Stomach (tissue), 4 donors: ENCODE measurements at regions not wholly inside any gene's neighbourhood (a gene's known extent, or its start where the extent isn't known, plus 50 kb on each side); places are given as distances from the start of the nearest gene placed in this dataset.

Source experiments
- CTCF ChIP-seq, 7 experiments: fragments of 450-650 bp in 4 of 7; fragments of 200-600 bp in 3 of 7; sonication (generic) in 3 of 7; IDR thresholded peaks; one replicate each; pipeline ENCODE4 v1.5.1; 2016 to 2019; ENCODE audit warnings: antibody characterized with exemption in 7 of 7, control low read depth in 2 of 7, mild to moderate bottlenecking in 1 of 7
- EP300 ChIP-seq: sonication (generic); formaldehyde crosslinking; IDR thresholded peaks from one replicate; pipeline ENCODE4 v1.6.1; 2017; ENCODE audit warnings: antibody characterized with exemption
- POLR2AphosphoS5 ChIP-seq, 3 donors: sonication (generic); formaldehyde crosslinking; IDR thresholded peaks; one replicate each; pipeline ENCODE4 v1.6.1; 2016; ENCODE audit warnings: antibody characterized with exemption in 3 of 3

DNA sequence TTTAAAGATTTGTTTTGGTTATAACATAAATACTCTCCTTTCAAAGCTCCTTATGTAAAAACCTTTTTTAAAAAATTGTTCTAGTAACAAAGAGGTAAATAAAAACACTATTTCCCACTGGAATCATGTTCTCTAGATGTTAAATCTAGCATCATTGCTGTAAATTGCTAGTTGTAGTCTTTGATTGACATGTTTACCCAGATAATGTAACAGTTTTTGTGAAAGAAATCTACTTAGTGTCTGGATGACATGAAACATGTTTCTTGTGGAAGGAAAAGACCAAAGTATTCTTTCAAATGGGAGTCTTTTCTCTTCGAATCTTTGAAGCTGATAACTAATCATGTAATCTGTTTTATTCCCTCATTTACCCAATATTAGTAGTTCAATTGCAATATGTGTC is 1565.9 kb upstream of the WWC1 start:
- no peak for TF ChIP-seq EP300
- no peak for TF ChIP-seq POLR2AphosphoS5 (IDR thresholded peaks at IDR 0.05)
- TF ChIP-seq CTCF (IDR thresholded peaks at IDR 0.05): no peak
